Thyroid gland (tissue), 4 donors: ENCODE measurements at regions not wholly inside any gene's neighbourhood (a gene's known extent, or its start where the extent isn't known, plus 50 kb on each side); places are given as distances from the start of the nearest gene placed in this dataset.

Source experiments
- POLR2A ChIP-seq, 2 donors: fragments of 450-650 bp; IDR thresholded peaks; one replicate each; pipeline ENCODE4 v1.6.1; 2017; ENCODE audit warnings: antibody characterized with exemption in 2 of 2, mild to moderate bottlenecking in 2 of 2, moderate library complexity in 1 of 2
- TF ChIP-seq, protein P1 (sequence below), 6 experiments: fragments of 200-600 bp in 3 of 6; fragments of 450-650 bp in 3 of 6; sonication (generic) in 3 of 6; IDR thresholded peaks; one replicate each; pipeline ENCODE4 v1.5.1; 2016 to 2019; ENCODE audit warnings: antibody characterized with exemption in 6 of 6, mild to moderate bottlenecking in 2 of 6, inconsistent platforms in 1 of 6, moderate library complexity in 1 of 6

DNA sequence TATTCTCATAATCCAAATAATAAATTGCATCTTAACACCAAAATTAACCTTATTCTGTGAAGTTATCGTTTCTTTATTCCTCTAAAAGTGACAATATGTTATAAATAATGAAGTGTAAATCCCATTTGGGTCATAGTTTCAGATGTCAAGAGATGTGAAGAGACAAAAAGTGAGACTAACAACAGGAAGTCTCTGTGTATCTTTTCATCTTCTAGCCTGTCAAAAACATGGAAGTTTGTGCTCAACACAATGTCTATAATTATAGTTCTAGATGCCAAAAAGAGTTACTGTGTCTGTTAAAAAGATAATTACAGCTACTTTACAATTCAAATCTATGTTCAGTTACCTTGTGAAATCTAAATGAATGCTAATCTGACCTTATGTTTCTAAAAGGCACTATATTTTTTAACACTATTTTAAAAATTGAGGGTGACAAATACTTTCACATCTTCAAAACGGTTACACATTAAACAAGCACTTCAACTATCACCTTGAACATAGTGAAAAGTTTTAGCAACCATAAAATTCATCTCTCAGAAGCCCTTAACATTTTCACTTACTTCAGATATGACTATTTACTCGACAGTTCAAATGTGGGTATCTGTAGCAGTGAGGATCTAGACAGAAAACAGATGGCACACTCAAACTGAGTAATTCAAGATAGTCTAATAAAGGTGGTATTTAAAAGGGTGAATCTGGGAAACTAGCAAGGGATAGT lies 509.8 kb downstream of the ARAP2 start:
- TF ChIP-seq, protein P1, sequence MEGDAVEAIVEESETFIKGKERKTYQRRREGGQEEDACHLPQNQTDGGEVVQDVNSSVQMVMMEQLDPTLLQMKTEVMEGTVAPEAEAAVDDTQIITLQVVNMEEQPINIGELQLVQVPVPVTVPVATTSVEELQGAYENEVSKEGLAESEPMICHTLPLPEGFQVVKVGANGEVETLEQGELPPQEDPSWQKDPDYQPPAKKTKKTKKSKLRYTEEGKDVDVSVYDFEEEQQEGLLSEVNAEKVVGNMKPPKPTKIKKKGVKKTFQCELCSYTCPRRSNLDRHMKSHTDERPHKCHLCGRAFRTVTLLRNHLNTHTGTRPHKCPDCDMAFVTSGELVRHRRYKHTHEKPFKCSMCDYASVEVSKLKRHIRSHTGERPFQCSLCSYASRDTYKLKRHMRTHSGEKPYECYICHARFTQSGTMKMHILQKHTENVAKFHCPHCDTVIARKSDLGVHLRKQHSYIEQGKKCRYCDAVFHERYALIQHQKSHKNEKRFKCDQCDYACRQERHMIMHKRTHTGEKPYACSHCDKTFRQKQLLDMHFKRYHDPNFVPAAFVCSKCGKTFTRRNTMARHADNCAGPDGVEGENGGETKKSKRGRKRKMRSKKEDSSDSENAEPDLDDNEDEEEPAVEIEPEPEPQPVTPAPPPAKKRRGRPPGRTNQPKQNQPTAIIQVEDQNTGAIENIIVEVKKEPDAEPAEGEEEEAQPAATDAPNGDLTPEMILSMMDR (IDR thresholded peaks at IDR 0.05), result no peak
- no peak for TF ChIP-seq POLR2A (IDR thresholded peaks at IDR 0.05)
